Gastroesophageal sphincter (tissue), 3 donors: ENCODE measurements at regions not wholly inside any gene's neighbourhood (a gene's known extent, or its start where the extent isn't known, plus 50 kb on each side); places are given as distances from the start of the nearest gene placed in this dataset.

Experiments
- CTCF ChIP-seq, 4 experiments: fragments of 200-600 bp in 2 of 4; fragments of 450-650 bp in 2 of 4; sonication (generic) in 1 of 4; IDR thresholded peaks; one replicate each; pipeline ENCODE4 v1.5.1; 2017 to 2019; ENCODE audit warnings: antibody characterized with exemption in 4 of 4, mild to moderate bottlenecking in 2 of 4, moderate library complexity in 2 of 4
- POLR2AphosphoS5 ChIP-seq: sonication (generic); formaldehyde crosslinking; IDR thresholded peaks from one replicate; pipeline ENCODE4 v1.6.1; 2017; ENCODE audit warnings: antibody characterized with exemption

- TF ChIP-seq POLR2AphosphoS5 (no peak), CTCF (IDR thresholded peaks at IDR 0.05) (no peak)
These were observed 183.0 kb upstream of the AFDN start for GRCh38 chr6:167643716-167644115.
